Epithelial cell of proximal tubule (primary cell): ENCODE measurements at regions not wholly inside any gene's neighbourhood (a gene's known extent, or its start where the extent isn't known, plus 50 kb on each side); places are given as distances from the start of the nearest gene placed in this dataset.
A peak's percentile ranks its signal among the peaks of the same experiment; 100 is the strongest.

Experiments used
- DNase-seq: peaks from one replicate; pipeline ENCODE4 v3.0.0-alpha.2; 2011; ENCODE audit warnings: low read depth
- H3K4me3 ChIP-seq: 2 replicates; pipeline ENCODE4 v1.5.1; 2011; ENCODE audit warnings: low read depth, mild to moderate bottlenecking, low read length
- TF ChIP-seq, protein P1 (sequence below): conservative IDR thresholded peaks from 2 replicates; pipeline ENCODE4 v1.5.1; 2012; ENCODE audit warnings: low read depth, mild to moderate bottlenecking, low read length

- DNase-seq, result no peak
- no peak overlapping the region for H3K4me3 ChIP-seq
- TF ChIP-seq, protein P1, sequence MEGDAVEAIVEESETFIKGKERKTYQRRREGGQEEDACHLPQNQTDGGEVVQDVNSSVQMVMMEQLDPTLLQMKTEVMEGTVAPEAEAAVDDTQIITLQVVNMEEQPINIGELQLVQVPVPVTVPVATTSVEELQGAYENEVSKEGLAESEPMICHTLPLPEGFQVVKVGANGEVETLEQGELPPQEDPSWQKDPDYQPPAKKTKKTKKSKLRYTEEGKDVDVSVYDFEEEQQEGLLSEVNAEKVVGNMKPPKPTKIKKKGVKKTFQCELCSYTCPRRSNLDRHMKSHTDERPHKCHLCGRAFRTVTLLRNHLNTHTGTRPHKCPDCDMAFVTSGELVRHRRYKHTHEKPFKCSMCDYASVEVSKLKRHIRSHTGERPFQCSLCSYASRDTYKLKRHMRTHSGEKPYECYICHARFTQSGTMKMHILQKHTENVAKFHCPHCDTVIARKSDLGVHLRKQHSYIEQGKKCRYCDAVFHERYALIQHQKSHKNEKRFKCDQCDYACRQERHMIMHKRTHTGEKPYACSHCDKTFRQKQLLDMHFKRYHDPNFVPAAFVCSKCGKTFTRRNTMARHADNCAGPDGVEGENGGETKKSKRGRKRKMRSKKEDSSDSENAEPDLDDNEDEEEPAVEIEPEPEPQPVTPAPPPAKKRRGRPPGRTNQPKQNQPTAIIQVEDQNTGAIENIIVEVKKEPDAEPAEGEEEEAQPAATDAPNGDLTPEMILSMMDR, result no peak
Measured at GRCh38 chr11:116643521-116643920, 129.3 kb downstream of the BUD13 start.

GRCh38 chr11:116642902-116643301 is 129.9 kb downstream of the BUD13 start:
- TF ChIP-seq, protein P1, result no peak
- no peak for DNase-seq
- H3K4me3 ChIP-seq, result no peak overlapping the region

GRCh38 chr11:116642481-116642880 is 130.3 kb downstream of the BUD13 start:
- H3K4me3 ChIP-seq, result no peak overlapping the region
- no peak for DNase-seq
- TF ChIP-seq, protein P1, result no peak

GRCh38 chr11:116641561-116642045 is 131.2 kb downstream of the BUD13 start:
- TF ChIP-seq, protein P1, result peak; percentile 76
- H3K4me3 ChIP-seq, result no peak overlapping the region
- no peak for DNase-seq

GRCh38 chr11:116640641-116641402 is 132.0 kb downstream of the BUD13 start:
- TF ChIP-seq, protein P1, result no peak
- no peak for DNase-seq
- no peak overlapping the region for H3K4me3 ChIP-seq

GRCh38 chr11:116638463-116638862 is 134.3 kb downstream of the BUD13 start:
- TF ChIP-seq, protein P1, result no peak
- H3K4me3 ChIP-seq, result no peak overlapping the region
- no peak for DNase-seq

DNA sequence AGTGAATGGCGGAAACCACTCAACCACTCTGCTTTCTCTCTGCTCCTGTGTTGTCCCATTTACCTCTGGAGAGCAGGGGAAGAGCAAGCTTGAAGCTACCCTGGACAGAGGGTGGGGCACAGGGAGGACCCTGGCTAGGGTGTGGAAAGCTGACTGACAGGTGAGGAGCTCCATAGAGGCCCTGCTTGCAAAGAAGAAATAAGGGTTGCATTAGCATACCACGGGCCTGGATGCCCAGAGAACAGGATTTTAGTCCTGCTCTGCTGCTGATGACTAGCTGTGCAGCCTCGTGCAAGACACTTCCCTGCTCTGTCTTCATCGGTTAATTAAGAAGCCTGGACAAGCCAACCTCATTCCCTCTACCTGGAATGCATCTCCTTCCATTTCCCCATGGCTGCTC is 135.0 kb downstream of the BUD13 start:
- H3K4me3 ChIP-seq, result no peak overlapping the region
- TF ChIP-seq, protein P1, result no peak
- DNase-seq, result no peak
